Stimulated activated CD4-positive, alpha-beta T cell treated with anti-CD3 and anti-CD28 coated beads, Interleukin-15, amount 100 ng/mL, for 48 hours (primary cell): ENCODE measurements at regions not wholly inside any gene's neighbourhood (a gene's known extent, or its start where the extent isn't known, plus 50 kb on each side); places are given as distances from the start of the nearest gene placed in this dataset.
"Not testable (repeated sequence)": the region's sequence is repeated elsewhere in the genome, so short reads cannot be mapped to it uniquely, and the experiment has no call there.

ENCODE experiments used
- DNase-seq, 2 donors: peaks; one replicate each; pipeline ENCODE4 v3.0.0-alpha.2; 2020; ENCODE audit warnings: low read depth in 2 of 2

- no peak for DNase-seq
Observed at GRCh38 chr14:53295985-53296582, 143.0 kb upstream of the DDHD1 start.

GRCh38 chr14:53295372-53295771 is 142.2 kb upstream of the DDHD1 start:
- DNase-seq, result no peak

GRCh38 chr14:53286301-53286700 is 133.2 kb upstream of the DDHD1 start:
- no peak for DNase-seq

- DNase-seq, result no peak
Observed at GRCh38 chr14:53285821-53286220, 132.7 kb upstream of the DDHD1 start.

GRCh38 chr14:53285064-53285463 is 131.9 kb upstream of the DDHD1 start:
- DNase-seq, result no peak

GRCh38 chr14:53278602-53279506 is 125.7 kb upstream of the DDHD1 start:
- DNase-seq, result no peak

- DNase-seq, result no peak
Observed at GRCh38 chr14:53273671-53274072, 120.5 kb upstream of the DDHD1 start.

GRCh38 chr14:53265025-53265424 is 111.9 kb upstream of the DDHD1 start:
- no peak for DNase-seq

- DNase-seq, result no peak
Observed at GRCh38 chr14:53260928-53261327, 107.8 kb upstream of the DDHD1 start.

- DNase-seq, result no peak
Observed at GRCh38 chr14:53260286-53260685, 107.2 kb upstream of the DDHD1 start.

- no peak for DNase-seq
Observed at GRCh38 chr14:53252141-53252540, 99.0 kb upstream of the DDHD1 start.

GRCh38 chr14:53249059-53249458 is 95.9 kb upstream of the DDHD1 start:
- no peak for DNase-seq

GRCh38 chr14:53247596-53248370 is 94.7 kb upstream of the DDHD1 start:
- no peak for DNase-seq

GRCh38 chr14:53242898-53243297 is 89.8 kb upstream of the DDHD1 start:
- not testable (repeated sequence) for DNase-seq

- DNase-seq, result no peak
Observed at GRCh38 chr14:53237488-53237887, 84.4 kb upstream of the DDHD1 start.

- no peak for DNase-seq
Observed at GRCh38 chr14:53236708-53237107, 83.6 kb upstream of the DDHD1 start.

GRCh38 chr14:53231171-53231570 is 78.0 kb upstream of the DDHD1 start:
- no peak for DNase-seq

- no peak for DNase-seq
Observed at GRCh38 chr14:53228966-53229365, 75.8 kb upstream of the DDHD1 start.

GRCh38 chr14:53227154-53227718 is 74.1 kb upstream of the DDHD1 start:
- DNase-seq, result no peak

- no peak for DNase-seq
Observed at GRCh38 chr14:53226553-53226952, 73.4 kb upstream of the DDHD1 start.

- DNase-seq, result no peak
Observed at GRCh38 chr14:53220914-53221313, 67.8 kb upstream of the DDHD1 start.

GRCh38 chr14:53218161-53218560 is 65.0 kb upstream of the DDHD1 start:
- DNase-seq, result no peak
